Lower lobe of right lung (tissue), 2 donors: ENCODE measurements at regions not wholly inside any gene's neighbourhood (a gene's known extent, or its start where the extent isn't known, plus 50 kb on each side); places are given as distances from the start of the nearest gene placed in this dataset.

Source experiments
- ATAC-seq, 2 donors: fragments of 200-7000 bp; cut with Tn5 transposase; one replicate each; pipeline ENCODE4 v1.9.1; 2020 to 2022; ENCODE audit warnings: mild to moderate bottlenecking in 2 of 2, moderate library complexity in 2 of 2
- DNase-seq: peaks from one replicate; pipeline ENCODE4 v3.0.0-alpha.2; 2020
- H3K27ac ChIP-seq: fragments of 200-600 bp; one replicate; pipeline ENCODE4 v1.8.0; 2022
- H3K27me3 ChIP-seq: fragments of 200-600 bp; one replicate; pipeline ENCODE4 v1.8.0; 2022; ENCODE audit warnings: low read depth
- H3K36me3 ChIP-seq: fragments of 200-600 bp; one replicate; pipeline ENCODE4 v1.8.0; 2022; ENCODE audit warnings: mild to moderate bottlenecking
- H3K4me1 ChIP-seq: fragments of 200-600 bp; one replicate; pipeline ENCODE4 v1.8.0; 2022
- H3K4me3 ChIP-seq: fragments of 200-600 bp; one replicate; pipeline ENCODE4 v1.8.0; 2022; ENCODE audit warnings: mild to moderate bottlenecking
- H3K9me3 ChIP-seq: fragments of 200-600 bp; one replicate; pipeline ENCODE4 v1.8.0; 2022
- intact Hi-C: fragments of 100-400 bp; cut with DNase I; formaldehyde crosslinking; loops from one replicate; pipeline ENCODE4 v1.11.0; 2022
- TF ChIP-seq, protein P1 (sequence below): fragments of 200-600 bp; IDR thresholded peaks from one replicate; pipeline ENCODE4 v1.8.0; 2022; ENCODE audit warnings: antibody characterized with exemption, mild to moderate bottlenecking
- donor health status: DM: no; HTN: yes; CAD: no; lungs with severe emphysema.

DNA sequence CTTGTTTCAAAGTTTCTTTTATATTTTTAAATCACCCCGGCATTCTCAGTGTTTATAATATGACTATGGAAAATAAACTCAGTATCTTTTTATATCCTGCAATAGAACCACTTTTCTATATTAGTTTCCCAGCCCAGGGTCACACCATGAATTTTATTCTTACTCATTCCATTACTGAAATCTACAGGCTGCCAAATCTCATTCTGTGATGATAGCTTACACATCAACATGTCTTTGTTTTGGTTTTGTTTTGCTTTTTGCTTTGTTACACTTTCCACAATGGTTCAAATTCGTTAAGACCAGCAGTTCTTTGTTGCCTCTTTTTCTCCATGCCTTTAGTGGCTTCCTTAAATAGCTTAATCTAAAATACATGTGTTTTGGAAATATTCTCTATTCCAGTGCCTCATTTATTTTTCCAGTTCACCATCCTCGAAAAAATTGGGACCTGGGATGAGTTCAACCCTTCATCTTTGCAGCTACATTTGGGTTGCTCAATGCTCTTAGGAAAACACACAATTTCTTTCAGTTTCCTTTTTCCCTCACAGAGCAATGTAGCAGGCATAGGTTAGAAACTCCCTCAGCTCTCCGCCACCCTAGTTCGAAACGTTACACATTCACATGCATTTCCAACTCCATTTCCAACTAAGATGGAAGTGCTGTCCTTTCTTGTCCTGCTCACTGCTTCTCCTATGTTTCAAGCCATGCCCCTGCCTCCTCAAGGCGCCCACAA, 1146.3 kb downstream of the MAT2B start:
- TF ChIP-seq, protein P1, sequence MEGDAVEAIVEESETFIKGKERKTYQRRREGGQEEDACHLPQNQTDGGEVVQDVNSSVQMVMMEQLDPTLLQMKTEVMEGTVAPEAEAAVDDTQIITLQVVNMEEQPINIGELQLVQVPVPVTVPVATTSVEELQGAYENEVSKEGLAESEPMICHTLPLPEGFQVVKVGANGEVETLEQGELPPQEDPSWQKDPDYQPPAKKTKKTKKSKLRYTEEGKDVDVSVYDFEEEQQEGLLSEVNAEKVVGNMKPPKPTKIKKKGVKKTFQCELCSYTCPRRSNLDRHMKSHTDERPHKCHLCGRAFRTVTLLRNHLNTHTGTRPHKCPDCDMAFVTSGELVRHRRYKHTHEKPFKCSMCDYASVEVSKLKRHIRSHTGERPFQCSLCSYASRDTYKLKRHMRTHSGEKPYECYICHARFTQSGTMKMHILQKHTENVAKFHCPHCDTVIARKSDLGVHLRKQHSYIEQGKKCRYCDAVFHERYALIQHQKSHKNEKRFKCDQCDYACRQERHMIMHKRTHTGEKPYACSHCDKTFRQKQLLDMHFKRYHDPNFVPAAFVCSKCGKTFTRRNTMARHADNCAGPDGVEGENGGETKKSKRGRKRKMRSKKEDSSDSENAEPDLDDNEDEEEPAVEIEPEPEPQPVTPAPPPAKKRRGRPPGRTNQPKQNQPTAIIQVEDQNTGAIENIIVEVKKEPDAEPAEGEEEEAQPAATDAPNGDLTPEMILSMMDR = no peak
- no peak overlapping the region for H3K4me3 ChIP-seq
- no peak for ATAC-seq

GRCh38 chr5:164652276-164652660, 1146.8 kb downstream of the MAT2B start:
- H3K27me3 ChIP-seq = no peaks in the 10 kb centered on the region
- intact Hi-C loops = no loop called here
- ATAC-seq (no peak), DNase-seq (no peak)
- no peak overlapping the region for H3K4me3 ChIP-seq
- no peaks in the 10 kb centered on the region for H3K4me1 ChIP-seq
- TF ChIP-seq, protein P1 = no peak
- H3K36me3 ChIP-seq = no peaks in the 10 kb centered on the region
- no peaks in the 10 kb centered on the region for H3K9me3 ChIP-seq
- no peak overlapping the region for H3K27ac ChIP-seq

More for the DNA sequence above, 1146.3 kb downstream of the MAT2B start:
- no peak for DNase-seq
- H3K36me3 ChIP-seq = no peaks in the 10 kb centered on the region
- H3K9me3 ChIP-seq = no peaks in the 10 kb centered on the region
- H3K27ac ChIP-seq = no peak overlapping the region
- no peaks in the 10 kb centered on the region for H3K4me1 ChIP-seq
- H3K27me3 ChIP-seq = no peaks in the 10 kb centered on the region
- intact Hi-C loops = no loop called here

- no peak overlapping the region for H3K4me3 ChIP-seq
- no peaks in the 10 kb centered on the region for H3K4me1 ChIP-seq
- no peaks in the 10 kb centered on the region for H3K27me3 ChIP-seq
- no peak for ATAC-seq
- H3K36me3 ChIP-seq = no peaks in the 10 kb centered on the region
- no peak overlapping the region for H3K27ac ChIP-seq
- H3K9me3 ChIP-seq = no peaks in the 10 kb centered on the region
- TF ChIP-seq, protein P1 = no peak
- intact Hi-C loops = no loop called here
- DNase-seq = no peak
Measured at GRCh38 chr5:164663198-164663989, 1158.0 kb downstream of the MAT2B start.

GRCh38 chr5:164671640-164672039, 1166.2 kb downstream of the MAT2B start:
- no peaks in the 10 kb centered on the region for H3K9me3 ChIP-seq
- TF ChIP-seq, protein P1 = no peak
- DNase-seq = no peak
- no peaks in the 10 kb centered on the region for H3K27me3 ChIP-seq
- ATAC-seq = no peak
- intact Hi-C loops = no loop called here
- no peak overlapping the region for H3K4me3 ChIP-seq
- no peaks in the 10 kb centered on the region for H3K36me3 ChIP-seq
- H3K4me1 ChIP-seq = no peaks in the 10 kb centered on the region
- no peak overlapping the region for H3K27ac ChIP-seq

DNA sequence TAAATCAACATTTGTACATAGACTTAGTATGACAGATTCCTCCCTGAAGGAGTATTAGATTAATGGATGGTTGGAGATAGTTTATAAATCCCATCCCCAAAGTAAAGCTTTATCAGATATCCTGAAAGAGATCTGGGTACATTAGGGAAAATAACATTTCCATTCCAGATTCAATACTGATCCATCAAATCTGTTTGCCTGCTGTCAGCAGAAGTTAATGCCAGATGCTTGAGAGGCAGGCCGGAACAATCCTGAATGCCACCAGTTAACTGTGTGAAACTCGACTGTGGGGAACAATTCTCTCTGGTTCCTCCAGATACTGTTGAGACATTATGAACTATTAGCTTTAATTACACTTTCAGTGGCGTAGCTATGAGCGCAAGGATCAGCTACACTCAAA, 1166.8 kb downstream of the MAT2B start:
- intact Hi-C loops = no loop called here
- no peaks in the 10 kb centered on the region for H3K36me3 ChIP-seq
- H3K4me1 ChIP-seq = no peaks in the 10 kb centered on the region
- TF ChIP-seq, protein P1 = no peak
- H3K9me3 ChIP-seq = no peaks in the 10 kb centered on the region
- no peak overlapping the region for H3K4me3 ChIP-seq
- DNase-seq (no peak), ATAC-seq (no peak)
- H3K27ac ChIP-seq = no peak overlapping the region
- no peaks in the 10 kb centered on the region for H3K27me3 ChIP-seq
